ENCODE measurements at regions not wholly inside any gene's neighbourhood (a gene's known extent, or its start where the extent isn't known, plus 50 kb on each side); places are given as distances from the start of the nearest gene placed in this dataset.

GRCh38 chr4:126172126-126172525 is 857.4 kb downstream of the FAT4 start:
- 59% methylated on average over 1 of the region's 1 CpG for WGBS
- Histone ChIP-seq H3K9me3 (ENCODE audit: control insufficient read depth in 4 of 4, low read length in 3 of 4) (peaks cover 0 to 4% (median 0%) of the 10 kb centered on the region in 4 donors), H3K27me3 (ENCODE audit: control insufficient read depth in 4 of 4, insufficient read depth in 4 of 4, low read length in 3 of 4) (no peaks in the 10 kb centered on the region), H3K27ac (ENCODE audit: low read depth in 1 of 2, low read length in 2 of 2) (no peak overlapping the region), H3K4me3 (ENCODE audit: low read depth in 1 of 3, low read length in 3 of 3) (no peak overlapping the region), H3K36me3 (ENCODE audit: control insufficient read depth in 4 of 4, insufficient read depth in 3 of 4, low read depth in 1 of 4, low read length in 3 of 4) (no peaks in the 10 kb centered on the region), H3K4me1 (ENCODE audit: control insufficient read depth in 4 of 4, insufficient read depth in 4 of 4, low read length in 3 of 4) (no peaks in the 10 kb centered on the region), H3K9ac (ENCODE audit: low read depth in 1 of 2, low read length in 2 of 2) (no peak overlapping the region)
- no peak for TF ChIP-seq FOXA1 (IDR thresholded peaks at IDR 0.05)
- no peak for TF ChIP-seq RAD21 (IDR thresholded peaks at IDR 0.05)
- TF ChIP-seq ATF3 (IDR thresholded peaks at IDR 0.05), result no peak
- TF ChIP-seq YY1 (IDR thresholded peaks at IDR 0.05), result no peak
- no peak for TF ChIP-seq GABPA (IDR thresholded peaks at IDR 0.05 in 1 of 2, conservative IDR thresholded peaks at IDR 0.05 in 1 of 2)
- TF ChIP-seq CTCF (IDR thresholded peaks at IDR 0.05; ENCODE audit: low read depth, low read length, missing input control), result no peak
- no peak for DNase-seq (ENCODE audit: low spot score)

GRCh38 chr4:126174627-126175026 is 859.9 kb downstream of the FAT4 start:
- DNase-seq (ENCODE audit: low spot score), result no peak
- no peak for TF ChIP-seq HNF4G (IDR thresholded peaks at IDR 0.05)
- no peak for TF ChIP-seq RXRA (IDR thresholded peaks at IDR 0.05)
- TF ChIP-seq TAF1 (conservative IDR thresholded peaks at IDR 0.05), result no peak
- no peak for TF ChIP-seq FOXA1 (IDR thresholded peaks at IDR 0.05)
- no peak for TF ChIP-seq YY1 (IDR thresholded peaks at IDR 0.05)
- no peak for TF ChIP-seq JUND (IDR thresholded peaks at IDR 0.05)
- TF ChIP-seq MAX (IDR thresholded peaks at IDR 0.05), result no peak
- TF ChIP-seq EGR1 (IDR thresholded peaks at IDR 0.05; ENCODE audit: low read depth in 2 of 2), result no peak
- TF ChIP-seq REST (IDR thresholded peaks at IDR 0.05), result no peak
- no peak for TF ChIP-seq NR2F2 (IDR thresholded peaks at IDR 0.05)
- no peak for TF ChIP-seq ZBTB33 (IDR thresholded peaks at IDR 0.05)
- no peak for TF ChIP-seq SP1 (IDR thresholded peaks at IDR 0.05)
- TF ChIP-seq GABPA (IDR thresholded peaks at IDR 0.05 in 1 of 2, conservative IDR thresholded peaks at IDR 0.05 in 1 of 2), result no peak
- TF ChIP-seq ATF3 (IDR thresholded peaks at IDR 0.05), result no peak
- Histone ChIP-seq H3K27me3 (ENCODE audit: control insufficient read depth in 4 of 4, insufficient read depth in 4 of 4, low read length in 3 of 4) (no peaks in the 10 kb centered on the region), H3K9ac (ENCODE audit: low read depth in 1 of 2, low read length in 2 of 2) (no peak overlapping the region), H3K27ac (ENCODE audit: low read depth in 1 of 2, low read length in 2 of 2) (no peak overlapping the region), H3K9me3 (ENCODE audit: control insufficient read depth in 4 of 4, low read length in 3 of 4) (peaks cover 0 to 4% (median 0%) of the 10 kb centered on the region in 4 donors), H3K36me3 (ENCODE audit: control insufficient read depth in 4 of 4, insufficient read depth in 3 of 4, low read depth in 1 of 4, low read length in 3 of 4) (no peaks in the 10 kb centered on the region), H3K4me1 (ENCODE audit: control insufficient read depth in 4 of 4, insufficient read depth in 4 of 4, low read length in 3 of 4) (no peaks in the 10 kb centered on the region), H3K4me3 (ENCODE audit: low read depth in 1 of 3, low read length in 3 of 3) (no peak overlapping the region)
- WGBS, result 94% methylated on average over 2 of the region's 2 CpGs
